GM12891 (cell line): ENCODE measurements at regions not wholly inside any gene's neighbourhood (a gene's known extent, or its start where the extent isn't known, plus 50 kb on each side); places are given as distances from the start of the nearest gene placed in this dataset.
A peak's percentile ranks its signal among the peaks of the same experiment; 100 is the strongest.

Experiments used
- DNase-seq: peaks from one replicate; pipeline ENCODE4 v3.0.0; 2011; ENCODE audit warnings: low spot score; ENCODE audit not compliant: insufficient read length
- FAIRE-seq: peaks from 2 replicates; lab custom pipeline; 2011; peaks lifted over from hg19 to GRCh38; lab: Jason Lieb, UNC
- PAX5 ChIP-seq: IDR thresholded peaks from 2 replicates; pipeline ENCODE4 v1.6.1; 2011; ENCODE audit warnings: low read length, moderate library complexity, mild to moderate bottlenecking; ENCODE audit not compliant: insufficient read depth, severe bottlenecking
- POLR2A ChIP-seq: IDR thresholded peaks from 2 replicates; pipeline ENCODE4 v1.6.1; 2011; ENCODE audit warnings: low read depth, low read length, control low read depth
- POLR2AphosphoS5 ChIP-seq: IDR thresholded peaks from 2 replicates; pipeline ENCODE4 v1.6.1; 2011; ENCODE audit warnings: low read depth, low read length, control low read depth
- POU2F2 ChIP-seq: IDR thresholded peaks from 2 replicates; pipeline ENCODE4 v1.6.1; 2011; ENCODE audit warnings: low read depth, mild to moderate bottlenecking, control low read depth, low read length, moderate library complexity
- SPI1 ChIP-seq: IDR thresholded peaks from 2 replicates; pipeline ENCODE4 v1.6.1; 2011; ENCODE audit warnings: low read depth, low read length, control low read depth
- TAF1 ChIP-seq: IDR thresholded peaks from 2 replicates; pipeline ENCODE4 v1.6.1; 2011; ENCODE audit warnings: low read depth, low read length, control low read depth

DNA sequence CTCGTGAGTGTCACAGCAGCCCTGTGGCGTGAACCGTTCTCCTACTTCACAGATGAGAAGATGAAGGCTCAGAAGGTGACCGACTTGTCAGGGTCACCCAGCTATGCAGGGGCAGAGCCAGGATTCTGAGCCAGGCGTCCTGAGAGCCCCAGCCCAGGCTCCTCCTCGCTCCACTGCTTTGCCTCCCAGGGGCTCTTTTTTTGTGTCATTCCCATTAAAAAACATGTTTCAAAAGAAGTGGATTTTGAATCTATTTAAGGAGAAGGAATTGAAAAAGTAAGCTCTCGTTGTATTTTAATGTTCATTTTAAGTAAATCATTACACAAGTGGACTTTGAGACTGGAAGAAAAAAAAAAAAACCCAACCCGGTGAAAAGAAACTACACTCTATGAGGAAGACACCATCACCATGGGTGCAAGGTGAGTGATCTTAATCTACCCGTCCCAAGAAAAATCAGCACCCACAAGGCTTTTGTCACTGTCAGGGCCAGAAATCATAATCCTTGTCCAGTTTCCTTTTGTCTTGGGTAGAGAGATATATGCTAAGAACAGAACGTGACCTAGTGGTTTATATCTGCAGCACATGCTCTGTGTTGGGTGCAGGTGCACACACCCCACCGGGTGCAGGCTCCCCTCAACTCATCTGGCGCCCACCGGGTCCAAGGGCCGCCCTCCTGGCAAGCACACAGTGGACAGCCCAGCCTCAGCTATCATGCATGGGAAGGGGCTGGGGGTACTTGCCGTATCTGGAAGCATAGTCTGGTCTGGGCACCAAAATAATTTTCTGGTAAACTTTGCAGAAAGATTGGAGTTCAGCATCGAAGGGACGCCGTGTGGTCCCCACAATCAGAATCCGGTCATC, 73.5 kb upstream of the ASB18 start:
- DNase-seq (no peak), FAIRE-seq (no peak)
- TF ChIP-seq POU2F2 (no peak), TAF1 (no peak), POLR2AphosphoS5 (no peak), SPI1 (no peak), PAX5 (no peak), POLR2A (no peak)

DNA sequence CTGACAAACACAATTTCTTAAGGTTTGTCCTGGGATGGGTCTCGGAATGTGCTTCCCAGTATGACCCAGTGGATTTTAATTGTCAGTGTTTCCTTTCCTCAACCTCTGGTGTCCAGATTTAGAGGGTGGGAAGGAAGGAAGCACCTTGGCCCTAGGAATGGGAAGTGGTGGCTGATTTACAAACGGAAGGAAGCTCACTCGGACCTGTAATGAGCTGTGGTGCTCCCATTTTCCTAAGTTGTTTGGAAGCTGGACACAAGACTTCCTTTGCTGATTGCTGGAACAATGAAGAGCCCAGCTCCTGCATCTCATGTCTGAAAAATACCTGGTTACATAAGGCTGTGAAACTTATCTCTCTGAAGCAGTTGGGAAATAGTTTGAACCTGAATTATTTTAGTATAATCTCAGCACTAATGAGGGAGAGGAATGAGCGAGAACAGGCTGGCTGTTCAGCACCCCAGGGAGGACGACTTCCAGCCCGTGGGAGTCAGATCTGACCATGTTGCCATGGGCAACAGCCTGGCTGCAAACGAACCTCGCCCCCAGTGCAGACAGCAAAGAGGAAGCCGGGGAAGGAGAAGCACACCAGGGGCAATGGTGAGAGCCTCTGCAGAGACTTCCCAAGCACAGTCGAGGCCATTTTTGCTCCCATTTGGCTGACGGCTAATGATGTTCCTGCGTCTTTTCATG, 74.4 kb upstream of the ASB18 start:
- DNase-seq (no peak), FAIRE-seq (no peak)
- TF ChIP-seq POLR2AphosphoS5: no peak
- no peak for TF ChIP-seq POLR2A
- TF ChIP-seq POU2F2: no peak
- TF ChIP-seq TAF1: no peak
- TF ChIP-seq PAX5: no peak

DNA sequence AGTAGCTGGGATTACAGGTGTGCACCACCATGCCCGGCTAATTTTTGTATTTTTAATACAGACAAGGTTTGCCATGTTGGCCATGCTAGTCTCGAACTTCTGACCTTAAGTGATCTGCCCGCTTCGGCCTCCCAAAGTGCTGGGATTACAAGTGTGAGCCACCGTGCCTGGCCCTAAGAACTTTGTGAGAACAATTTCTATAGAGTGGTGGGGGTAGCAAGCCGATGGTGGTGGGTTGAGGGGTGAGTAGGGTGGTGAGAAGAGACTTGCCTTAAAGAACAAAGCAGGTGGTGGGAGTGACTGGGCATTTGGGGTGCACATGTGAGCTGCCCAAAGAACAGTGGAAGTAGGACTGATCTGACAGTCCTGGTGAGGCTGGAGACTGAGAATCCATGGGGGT, 76.0 kb upstream of the ASB18 start:
- no peak for TF ChIP-seq POLR2AphosphoS5
- FAIRE-seq: no peak
- DNase-seq: no peak

DNA sequence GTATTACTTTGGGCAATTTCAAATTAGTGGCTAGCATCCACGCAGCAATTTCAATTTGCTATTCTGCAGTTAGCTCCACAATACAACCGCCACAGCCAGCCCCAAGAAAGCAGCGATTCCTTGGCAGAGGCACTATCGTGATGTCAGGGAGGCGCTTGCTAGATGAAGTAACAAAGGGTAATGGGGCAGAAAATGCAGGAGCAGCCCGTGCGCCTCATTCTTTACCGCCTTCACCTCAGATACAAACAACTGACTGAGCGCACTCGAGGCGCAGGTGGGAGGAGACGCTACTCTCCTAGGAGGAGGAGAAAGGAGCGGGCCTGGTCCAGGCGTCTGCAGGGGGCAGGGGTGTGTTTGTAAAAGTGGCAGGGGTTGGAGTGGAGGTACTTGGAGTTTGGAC, 76.9 kb upstream of the ASB18 start:
- TF ChIP-seq POLR2AphosphoS5 (no peak), PAX5 (no peak)
- no peak for FAIRE-seq
- no peak for DNase-seq

DNA sequence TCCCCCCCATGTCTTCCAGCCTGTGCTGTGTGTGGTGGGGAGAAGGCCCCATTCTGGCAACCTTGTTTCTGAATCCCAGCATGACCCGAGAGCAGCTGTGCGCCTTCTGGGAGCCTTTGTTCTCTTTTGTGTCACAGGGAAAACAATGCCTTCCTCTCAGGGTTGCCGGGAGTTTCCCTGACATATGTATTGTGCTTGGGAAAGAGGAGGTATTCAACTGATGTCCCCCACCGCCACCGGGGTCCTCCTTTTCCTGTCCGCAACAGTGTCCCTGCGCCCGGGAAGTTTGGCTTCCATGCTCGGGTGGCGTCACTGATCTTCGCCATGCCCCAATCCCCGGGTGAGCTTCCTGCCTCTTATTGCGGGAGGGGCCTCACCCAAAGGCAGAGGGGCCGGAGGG, 77.5 kb upstream of the ASB18 start:
- TF ChIP-seq POLR2A (no peak), PAX5 (no peak), POU2F2 (no peak), SPI1 (no peak), POLR2AphosphoS5 (no peak), TAF1 (no peak)
- FAIRE-seq (no peak), DNase-seq (no peak)

DNA sequence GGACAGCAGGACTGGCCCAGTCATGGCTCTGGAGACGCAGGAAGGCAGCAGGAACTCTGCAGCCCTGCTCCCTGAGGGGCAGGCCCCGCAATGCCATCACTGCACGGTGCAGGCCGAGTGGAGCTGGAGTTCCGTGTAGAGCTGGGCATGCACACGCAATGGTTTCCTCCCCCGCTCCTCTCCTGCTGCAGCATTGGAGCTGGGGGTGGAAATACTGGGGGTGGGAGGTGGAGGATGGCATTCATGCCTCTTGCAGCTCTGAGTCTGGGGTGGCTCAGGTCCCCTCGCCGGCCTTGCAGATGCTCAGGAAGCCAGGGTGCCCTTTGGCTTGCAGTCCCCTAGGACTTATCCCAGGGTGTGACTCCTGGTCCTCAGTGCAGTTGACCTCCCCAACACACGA, 78.3 kb upstream of the ASB18 start:
- DNase-seq (no peak), FAIRE-seq (no peak)
- TF ChIP-seq POLR2AphosphoS5: no peak
- no peak for TF ChIP-seq PAX5

DNA sequence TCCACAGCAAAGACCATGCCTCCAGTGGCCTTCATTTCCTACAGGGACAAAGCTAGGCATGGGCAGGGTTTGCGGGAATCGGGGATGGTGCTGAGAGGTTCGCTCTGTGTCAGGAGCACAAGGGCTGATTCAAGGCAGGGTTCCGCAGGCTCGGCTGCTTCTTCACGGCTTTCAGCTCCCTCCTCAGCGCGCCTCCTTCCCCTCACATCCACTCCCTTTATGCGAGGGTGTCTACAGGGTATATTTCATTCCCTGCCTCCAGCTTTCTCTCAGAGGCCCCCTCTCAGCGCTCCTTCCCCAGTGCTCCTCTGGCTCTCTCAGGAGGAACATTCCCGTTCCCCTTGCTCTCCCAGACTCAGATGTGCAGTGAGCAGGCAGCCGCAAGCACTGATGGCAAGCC, 78.7 kb upstream of the ASB18 start:
- TF ChIP-seq SPI1: no peak
- TF ChIP-seq TAF1: no peak
- no peak for TF ChIP-seq PAX5
- TF ChIP-seq POLR2AphosphoS5: no peak
- DNase-seq: no peak
- FAIRE-seq: no peak

DNA sequence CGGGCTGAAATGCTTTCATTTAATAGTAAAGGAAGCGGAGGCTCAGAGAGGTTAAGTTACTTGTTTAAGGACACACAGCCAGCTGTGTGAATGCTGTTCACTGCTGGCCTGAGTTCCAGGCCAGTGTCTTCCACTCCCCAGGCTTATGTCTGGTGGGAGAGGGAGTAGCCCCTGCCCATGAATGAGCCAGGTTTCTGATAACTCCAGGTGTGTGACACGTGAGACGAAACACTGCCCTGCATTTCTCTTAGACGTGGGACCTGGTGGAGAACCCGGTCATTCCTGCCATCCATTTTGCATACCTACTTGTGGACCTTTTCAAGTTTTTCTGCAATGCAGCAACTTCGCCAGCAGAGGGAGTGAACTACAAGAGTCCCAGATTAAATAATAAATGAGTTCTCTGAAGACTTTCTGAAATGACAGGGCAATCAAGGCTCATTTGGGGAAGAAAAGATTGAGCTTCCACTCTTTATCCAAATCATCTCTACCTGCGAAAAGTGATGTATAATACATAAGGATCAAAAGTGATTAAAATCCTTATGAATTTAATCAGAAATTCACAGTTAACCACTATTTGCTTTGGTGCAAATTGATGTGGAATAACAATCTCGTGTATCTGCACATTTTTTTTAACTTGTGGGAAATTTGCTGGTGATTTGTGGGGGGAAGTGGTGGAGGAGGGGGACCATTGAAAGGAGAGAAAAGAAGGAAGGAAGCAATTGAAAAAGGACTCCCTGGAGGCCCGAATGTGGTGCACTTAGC, 79.4 kb upstream of the ASB18 start:
- TF ChIP-seq PAX5 (no peak), TAF1 (no peak), POLR2AphosphoS5 (no peak), POLR2A (no peak), POU2F2 (no peak), SPI1 (no peak)
- DNase-seq (peak; percentile 55), FAIRE-seq (peak; percentile 55)

DNA sequence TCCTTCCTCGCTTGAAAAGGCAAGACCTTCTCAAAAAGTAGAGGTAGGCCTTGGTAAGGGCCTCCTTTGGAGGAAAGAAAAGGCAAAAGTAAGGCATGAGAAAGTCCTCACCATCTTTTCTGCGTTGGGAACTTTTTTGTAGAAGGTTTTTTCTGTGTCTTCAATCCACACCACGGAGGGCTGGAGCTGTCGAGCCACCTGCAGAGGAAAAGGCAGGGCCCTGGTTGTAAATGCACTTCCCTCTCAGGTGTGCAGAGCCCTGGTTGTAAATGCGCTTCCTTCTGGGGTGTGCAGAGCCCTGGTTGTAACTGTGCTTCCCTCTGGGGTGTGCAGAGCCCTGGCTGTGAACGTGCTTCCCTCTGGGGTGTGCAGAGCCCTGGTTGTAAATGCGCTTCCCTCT, 80.2 kb upstream of the ASB18 start:
- no peak for TF ChIP-seq POU2F2
- TF ChIP-seq POLR2A: no peak
- no peak for TF ChIP-seq TAF1
- TF ChIP-seq POLR2AphosphoS5: no peak
- TF ChIP-seq PAX5: no peak
- TF ChIP-seq SPI1: no peak
- FAIRE-seq (no peak), DNase-seq (no peak)

DNA sequence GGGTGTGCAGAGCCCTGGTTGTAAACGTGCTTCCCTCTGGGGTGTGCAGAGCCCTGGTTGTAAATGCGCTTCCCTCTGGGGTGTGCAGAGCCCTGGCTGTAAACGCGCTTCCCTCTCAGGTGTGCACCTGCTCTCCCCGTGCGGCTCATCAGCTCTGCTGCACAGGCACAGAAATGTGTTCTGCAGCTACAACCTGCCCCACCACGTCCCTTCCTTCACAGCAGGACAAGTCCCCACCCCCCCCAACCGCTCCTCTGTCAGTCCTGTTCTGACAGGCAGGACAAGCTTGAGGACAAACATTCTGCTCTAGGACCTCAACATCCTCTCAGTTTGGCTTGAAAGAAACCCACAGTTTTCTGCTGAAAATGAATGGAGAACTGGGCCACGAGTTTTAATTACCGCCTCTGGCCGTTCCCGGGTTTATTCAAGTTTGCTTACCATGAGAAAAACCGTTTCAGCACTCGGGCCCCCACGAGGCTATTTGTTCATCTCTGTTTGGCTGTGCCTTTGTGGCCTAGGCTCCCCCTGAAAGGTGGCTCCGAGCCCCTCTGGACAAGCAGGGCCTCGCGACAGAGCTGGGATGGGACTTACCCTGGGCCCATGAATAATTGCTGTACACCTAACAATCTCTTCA, 81.0 kb upstream of the ASB18 start:
- no peak for DNase-seq
- FAIRE-seq: no peak
- TF ChIP-seq POLR2AphosphoS5: no peak
- TF ChIP-seq TAF1: no peak
- TF ChIP-seq SPI1: no peak
- TF ChIP-seq POU2F2: no peak
- TF ChIP-seq PAX5: no peak
- TF ChIP-seq POLR2A: no peak

DNA sequence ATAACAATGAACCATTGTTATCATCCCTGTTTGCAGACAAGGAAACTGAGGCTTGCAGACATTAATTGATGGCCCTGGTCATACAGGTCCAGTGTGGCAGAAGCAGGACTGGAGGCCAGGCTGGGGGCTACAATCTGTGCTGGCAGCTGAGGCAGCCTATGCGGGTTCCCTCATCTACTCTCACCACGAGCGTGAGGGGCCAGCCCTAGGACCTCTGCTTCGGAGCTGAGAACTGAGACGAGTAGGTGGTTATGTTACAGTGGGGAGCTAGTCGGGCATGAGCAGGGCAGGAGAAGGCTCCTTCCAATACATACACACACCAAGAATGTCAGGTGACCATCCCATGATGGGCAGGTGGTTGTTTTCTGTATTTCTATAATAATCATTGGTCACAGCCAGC, 82.2 kb upstream of the ASB18 start:
- DNase-seq (no peak), FAIRE-seq (no peak)
- TF ChIP-seq POLR2AphosphoS5 (no peak), POLR2A (no peak), SPI1 (no peak), PAX5 (no peak), POU2F2 (no peak), TAF1 (no peak)
